ENCODE measurements at regions not wholly inside any gene's neighbourhood (a gene's known extent, or its start where the extent isn't known, plus 50 kb on each side); places are given as distances from the start of the nearest gene placed in this dataset.

DNA sequence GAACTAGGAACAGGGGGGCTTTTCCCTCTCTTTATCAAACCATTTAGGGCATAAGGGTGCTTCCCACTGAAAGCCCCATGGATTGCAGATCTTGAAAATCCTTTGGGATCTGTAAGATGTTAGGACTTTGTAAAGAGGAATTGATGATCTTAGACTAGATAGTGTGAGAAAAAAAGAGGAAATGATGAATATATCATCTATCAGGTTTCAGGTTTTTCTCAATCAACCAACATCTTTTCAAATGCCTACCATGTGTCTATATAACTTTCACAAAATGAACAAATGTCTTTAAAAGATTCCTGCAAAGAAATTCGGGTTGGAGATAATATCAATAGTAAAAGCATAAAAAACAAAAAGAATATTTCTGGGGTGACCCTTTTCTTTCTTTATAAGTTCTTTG, 50.1 kb downstream of the KCNC4 start:
- H3K27me3 Mint-ChIP-seq (ENCODE audit: low read depth), result peaks cover 12% of the 10 kb centered on the region
- H3K4me1 Mint-ChIP-seq, result peaks cover 34% of the 10 kb centered on the region
- no peaks in the 10 kb centered on the region for H3K9me3 Mint-ChIP-seq
- no peak overlapping the region for H3K4me3 Mint-ChIP-seq
- no peak overlapping the region for H3K27ac Mint-ChIP-seq
- TF ChIP-seq, protein P1, sequence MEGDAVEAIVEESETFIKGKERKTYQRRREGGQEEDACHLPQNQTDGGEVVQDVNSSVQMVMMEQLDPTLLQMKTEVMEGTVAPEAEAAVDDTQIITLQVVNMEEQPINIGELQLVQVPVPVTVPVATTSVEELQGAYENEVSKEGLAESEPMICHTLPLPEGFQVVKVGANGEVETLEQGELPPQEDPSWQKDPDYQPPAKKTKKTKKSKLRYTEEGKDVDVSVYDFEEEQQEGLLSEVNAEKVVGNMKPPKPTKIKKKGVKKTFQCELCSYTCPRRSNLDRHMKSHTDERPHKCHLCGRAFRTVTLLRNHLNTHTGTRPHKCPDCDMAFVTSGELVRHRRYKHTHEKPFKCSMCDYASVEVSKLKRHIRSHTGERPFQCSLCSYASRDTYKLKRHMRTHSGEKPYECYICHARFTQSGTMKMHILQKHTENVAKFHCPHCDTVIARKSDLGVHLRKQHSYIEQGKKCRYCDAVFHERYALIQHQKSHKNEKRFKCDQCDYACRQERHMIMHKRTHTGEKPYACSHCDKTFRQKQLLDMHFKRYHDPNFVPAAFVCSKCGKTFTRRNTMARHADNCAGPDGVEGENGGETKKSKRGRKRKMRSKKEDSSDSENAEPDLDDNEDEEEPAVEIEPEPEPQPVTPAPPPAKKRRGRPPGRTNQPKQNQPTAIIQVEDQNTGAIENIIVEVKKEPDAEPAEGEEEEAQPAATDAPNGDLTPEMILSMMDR (IDR thresholded peaks at IDR 0.05; ENCODE audit: unreplicated experiment in 3 of 3), result no peak
- no peaks in the 10 kb centered on the region for H3K36me3 Mint-ChIP-seq (ENCODE audit: low read depth)

DNA sequence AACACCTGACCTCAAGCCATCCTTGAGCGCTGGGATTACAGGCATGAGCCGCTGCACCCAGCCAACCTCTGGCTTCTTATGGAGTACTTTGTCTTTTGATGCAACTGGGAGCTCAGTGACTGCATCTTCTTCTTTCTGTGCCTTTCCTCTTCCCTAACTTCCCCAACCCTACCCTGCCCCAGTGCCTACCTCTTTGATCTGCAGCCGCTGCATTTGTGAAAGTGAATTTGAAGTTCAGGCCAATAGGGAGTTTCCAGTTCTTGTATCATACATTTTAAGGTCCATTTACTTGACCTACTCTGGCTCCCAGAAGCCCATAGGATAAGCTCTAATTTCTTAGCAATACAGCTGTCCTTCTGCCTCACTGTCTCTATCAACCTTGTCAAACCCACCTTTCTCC, 52.2 kb downstream of the KCNC4 start:
- Mint-ChIP-seq H3K36me3 (ENCODE audit: low read depth) (no peaks in the 10 kb centered on the region), H3K4me3 (no peak overlapping the region), H3K4me1 (peaks cover 49% of the 10 kb centered on the region), H3K9me3 (no peaks in the 10 kb centered on the region), H3K27ac (no peak overlapping the region), H3K27me3 (ENCODE audit: low read depth) (peaks cover 4% of the 10 kb centered on the region)
- TF ChIP-seq, protein P1 (IDR thresholded peaks at IDR 0.05; ENCODE audit: unreplicated experiment in 3 of 3), result no peak

DNA sequence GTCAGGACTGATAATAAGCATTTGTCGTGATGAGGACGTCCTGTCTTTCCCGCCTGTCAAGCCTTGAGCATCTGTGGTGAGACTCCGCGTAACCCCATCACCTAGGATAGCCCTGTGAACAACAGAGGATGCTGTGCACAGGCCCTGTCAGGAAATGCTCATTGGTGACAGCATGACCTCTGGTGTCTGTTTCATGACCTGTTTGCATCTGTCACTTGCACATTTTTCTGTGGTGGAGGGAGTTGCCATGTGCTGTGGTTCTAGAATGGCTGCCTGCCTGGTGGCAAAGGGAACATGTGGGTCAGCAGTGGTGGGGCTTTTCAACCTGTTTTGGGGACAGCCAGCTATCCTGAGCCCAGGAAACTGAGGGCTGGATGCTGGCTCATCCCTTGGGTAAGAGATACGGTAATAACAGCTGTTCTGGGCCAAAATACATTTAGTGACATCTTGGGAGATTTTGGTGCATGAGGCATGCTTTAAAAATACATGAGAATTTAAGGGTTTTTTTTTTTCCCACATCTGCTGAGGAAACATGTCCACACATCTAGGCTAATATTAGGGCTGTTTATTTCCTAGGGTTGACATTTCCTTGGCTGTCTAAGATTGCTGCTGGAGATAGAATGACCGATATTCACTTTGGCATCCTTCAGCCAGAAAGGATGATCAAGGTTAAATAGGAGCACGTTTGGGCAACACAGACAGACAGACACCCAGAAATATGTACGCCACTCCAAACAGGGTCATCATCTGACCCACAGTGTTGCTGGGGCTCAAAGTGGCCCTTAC, 52.9 kb downstream of the KCNC4 start:
- TF ChIP-seq, protein P1 (IDR thresholded peaks at IDR 0.05; ENCODE audit: unreplicated experiment in 3 of 3), result no peak
- no peaks in the 10 kb centered on the region for H3K36me3 Mint-ChIP-seq (ENCODE audit: low read depth)
- H3K9me3 Mint-ChIP-seq, result no peaks in the 10 kb centered on the region
- peaks cover 57% of the 10 kb centered on the region for H3K4me1 Mint-ChIP-seq
- no peak overlapping the region for H3K4me3 Mint-ChIP-seq
- H3K27ac Mint-ChIP-seq, result no peak overlapping the region
- H3K27me3 Mint-ChIP-seq (ENCODE audit: low read depth), result peaks cover 4% of the 10 kb centered on the region

DNA sequence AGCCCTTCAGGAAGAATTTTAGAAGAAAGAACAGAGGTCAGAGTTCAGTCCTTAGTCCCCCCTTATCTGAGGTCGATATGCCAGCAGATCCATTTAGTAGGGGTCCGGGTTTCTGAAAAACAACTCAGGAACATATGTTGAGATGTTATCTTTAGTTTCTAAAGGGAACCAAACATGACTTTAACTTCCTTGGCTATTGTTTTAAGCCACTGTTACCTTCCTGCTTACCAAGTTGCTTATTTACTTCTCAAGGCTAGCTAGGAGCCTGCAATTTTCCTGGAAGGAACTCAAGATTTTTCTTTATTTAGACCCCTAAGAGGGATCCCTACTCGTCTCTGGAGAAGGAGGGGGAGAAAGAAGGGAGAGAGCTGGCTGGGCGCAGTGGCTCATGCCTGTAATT, 54.3 kb downstream of the KCNC4 start:
- H3K9me3 Mint-ChIP-seq, result no peaks in the 10 kb centered on the region
- H3K27me3 Mint-ChIP-seq (ENCODE audit: low read depth), result peaks cover 4% of the 10 kb centered on the region
- H3K27ac Mint-ChIP-seq, result no peak overlapping the region
- no peak overlapping the region for H3K4me3 Mint-ChIP-seq
- H3K36me3 Mint-ChIP-seq (ENCODE audit: low read depth), result no peaks in the 10 kb centered on the region
- TF ChIP-seq, protein P1 (IDR thresholded peaks at IDR 0.05; ENCODE audit: unreplicated experiment in 3 of 3), result no peak
- H3K4me1 Mint-ChIP-seq, result peaks cover 47% of the 10 kb centered on the region

DNA sequence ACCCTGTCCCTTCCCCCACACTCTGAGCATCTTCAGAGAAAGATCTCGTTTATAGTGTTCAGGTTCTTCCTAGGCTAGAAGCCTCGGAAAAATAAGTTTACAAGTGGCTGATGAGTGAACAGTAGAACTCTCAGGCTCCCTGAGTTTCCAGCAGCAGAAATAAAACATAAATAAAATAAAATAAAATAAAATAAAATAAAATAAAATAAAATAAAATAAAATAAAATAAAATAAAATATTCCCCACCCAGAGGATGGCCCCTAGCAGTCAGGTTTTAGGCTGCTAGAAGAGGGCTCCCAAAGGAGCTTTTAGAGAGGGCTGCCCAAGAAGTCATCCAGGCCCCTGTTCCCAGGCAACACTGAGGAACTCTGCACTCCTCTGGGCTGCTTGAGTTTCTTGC, 55.1 kb downstream of the KCNC4 start:
- Mint-ChIP-seq H3K36me3 (ENCODE audit: low read depth) (no peaks in the 10 kb centered on the region), H3K4me1 (peaks cover 42% of the 10 kb centered on the region), H3K9me3 (no peaks in the 10 kb centered on the region), H3K27ac (no peak overlapping the region), H3K27me3 (ENCODE audit: low read depth) (peaks cover 3% of the 10 kb centered on the region), H3K4me3 (no peak overlapping the region)
- TF ChIP-seq, protein P1 (IDR thresholded peaks at IDR 0.05; ENCODE audit: unreplicated experiment in 3 of 3), result no peak

DNA sequence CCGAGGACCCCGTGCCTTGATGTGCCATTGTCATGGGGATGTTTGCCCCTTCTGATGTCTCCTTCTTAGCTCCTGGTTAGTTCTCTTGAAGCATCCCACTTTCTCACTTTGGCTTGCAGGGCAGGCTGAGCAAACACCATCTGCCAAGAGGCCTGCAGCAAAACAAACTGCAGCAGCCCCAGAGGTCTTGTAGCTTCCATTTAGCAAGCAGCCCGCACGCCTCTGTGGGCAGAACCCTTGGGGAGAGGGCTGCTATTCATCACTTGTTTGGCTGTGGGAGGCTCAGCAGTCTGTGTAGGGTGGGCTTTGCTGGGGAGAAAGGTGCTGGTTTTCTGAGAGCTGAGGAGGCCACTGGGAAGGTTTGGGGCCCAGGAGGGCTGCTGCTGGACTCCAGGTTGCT, 56.7 kb downstream of the KCNC4 start:
- H3K9me3 Mint-ChIP-seq, result no peaks in the 10 kb centered on the region
- TF ChIP-seq, protein P1 (IDR thresholded peaks at IDR 0.05; ENCODE audit: unreplicated experiment in 3 of 3), result no peak
- no peak overlapping the region for H3K4me3 Mint-ChIP-seq
- peaks cover 4% of the 10 kb centered on the region for H3K27me3 Mint-ChIP-seq (ENCODE audit: low read depth)
- H3K36me3 Mint-ChIP-seq (ENCODE audit: low read depth), result no peaks in the 10 kb centered on the region
- peaks cover 42% of the 10 kb centered on the region for H3K4me1 Mint-ChIP-seq
- H3K27ac Mint-ChIP-seq, result peak overlapping the region in 1 of 3 experiments; percentile 47
